H1 (cell line): ENCODE measurements at regions not wholly inside any gene's neighbourhood (a gene's known extent, or its start where the extent isn't known, plus 50 kb on each side); places are given as distances from the start of the nearest gene placed in this dataset.

Source experiments
- CTCF ChIA-PET: fragments of 300-600 bp; sonication (Branson Sonifier 250); formaldehyde crosslinking; loops from one replicate; lab custom pipeline; 2021; ENCODE audit not compliant: partially characterized antibody; lab: Charles Lee
- POLR2A ChIA-PET: fragments of 300-600 bp; sonication (Branson Sonifier 250); formaldehyde crosslinking; loops from one replicate; lab custom pipeline; 2021; ENCODE audit warnings: inconsistent platforms; ENCODE audit not compliant: partially characterized antibody; lab: Charles Lee
- DNase-seq, 2 experiments: peaks; one replicate each; pipeline versions ENCODE4 v3.0.0 to v3.0.0-alpha.2; 2010 to 2022; ENCODE audit warnings: low spot score in 2 of 2, low read depth in 1 of 2, mixed read lengths in 1 of 2
- FAIRE-seq: peaks from 2 replicates; lab custom pipeline; 2011; peaks lifted over from hg19 to GRCh38; lab: Jason Lieb, UNC
- H2AFZ ChIP-seq: 2 replicates; pipeline ENCODE4 v1.8.1; 2012; ENCODE audit warnings: low read length, inconsistent platforms
- H2AK5ac ChIP-seq: 2 replicates; pipeline ENCODE4 v1.6.1; 2013; ENCODE audit warnings: low read depth, low read length
- H2BK120ac ChIP-seq: replicated peaks from 2 replicates; pipeline ENCODE3; 2013; ENCODE audit warnings: low read depth, low read length, inconsistent platforms
- H2BK12ac ChIP-seq: 2 replicates; pipeline ENCODE4 v1.6.1; 2013; ENCODE audit warnings: low read depth, low read length
- H2BK15ac ChIP-seq: 2 replicates; pipeline ENCODE4 v1.6.1; 2013; ENCODE audit warnings: low read length
- H2BK20ac ChIP-seq: 2 replicates; pipeline ENCODE4 v1.6.1; 2013; ENCODE audit warnings: low read length
- H2BK5ac ChIP-seq: 2 replicates; pipeline ENCODE4 v1.6.1; 2013; ENCODE audit warnings: low read depth, low read length
- H3K14ac ChIP-seq: 2 replicates; pipeline ENCODE4 v1.6.1; 2013; ENCODE audit warnings: inconsistent platforms; ENCODE audit not compliant: insufficient read length
- H3K18ac ChIP-seq: 2 replicates; pipeline ENCODE4 v1.6.1; 2013; ENCODE audit warnings: low read length; ENCODE audit errors: extremely low read depth
- H3K23ac ChIP-seq: 2 replicates; pipeline ENCODE4 v1.6.1; 2013; ENCODE audit warnings: inconsistent platforms; ENCODE audit not compliant: insufficient read length
- H3K23me2 ChIP-seq: 2 replicates; pipeline ENCODE4 v1.6.1; 2013; ENCODE audit warnings: low read depth, low read length
- H3K27ac ChIP-seq: 2 replicates; pipeline ENCODE4 v1.6.1; 2011; ENCODE audit warnings: low read depth, low read length, inconsistent platforms
- H3K27me3 ChIP-seq, 4 experiments: replicated peaks in 1 of 4; 1 replicate in 1 of 4; 2 replicates in 3 of 4; pipeline versions ENCODE4 v1.6.1 to v1.8.1; 2011 to 2013; ENCODE audit warnings: low read length in 3 of 4, mild to moderate bottlenecking in 3 of 4, inconsistent platforms in 2 of 4, mixed read lengths in 2 of 4, moderate library complexity in 1 of 4; ENCODE audit not compliant: control insufficient read depth in 3 of 4, insufficient read depth in 3 of 4; ENCODE audit errors: extremely low read depth in 1 of 4
- H3K36me3 ChIP-seq, 4 experiments: 2 replicates each; pipeline versions ENCODE4 v1.6.1 to v1.8.1; 2011 to 2013; ENCODE audit warnings: mild to moderate bottlenecking in 4 of 4, low read length in 3 of 4, moderate library complexity in 2 of 4, control low read depth in 1 of 4, inconsistent platforms in 1 of 4; ENCODE audit not compliant: insufficient read depth in 4 of 4, control insufficient read depth in 2 of 4
- H3K4ac ChIP-seq: replicated peaks from 2 replicates; pipeline ENCODE3; 2013; ENCODE audit warnings: low read length, low read depth, mixed read lengths, inconsistent platforms; ENCODE audit not compliant: insufficient read length
- H3K4me1 ChIP-seq, 4 experiments: replicated peaks in 1 of 4; 1 replicate in 1 of 4; 2 replicates in 3 of 4; pipeline versions ENCODE4 v1.6.1 to v1.8.1; 2011 to 2013; ENCODE audit warnings: low read length in 3 of 4, inconsistent platforms in 2 of 4, mixed read lengths in 1 of 4; ENCODE audit not compliant: insufficient read depth in 4 of 4, control insufficient read depth in 3 of 4
- H3K4me2 ChIP-seq, 2 experiments: 2 replicates each; pipeline versions ENCODE4 v1.6.1 to v1.8.1; 2011 to 2013; ENCODE audit warnings: low read depth in 2 of 2, low read length in 2 of 2, control low read depth in 1 of 2, inconsistent platforms in 1 of 2, mild to moderate bottlenecking in 1 of 2; ENCODE audit not compliant: insufficient read depth in 1 of 2
- H3K4me3 ChIP-seq, 4 experiments: fragments of 200-600, 300-600 bp in 1 of 4; sonication (generic), shearing (Covaris generic), sonication (Bioruptor Twin) in 1 of 4; 2 replicates each; pipeline versions ENCODE4 v1.5.1 to v1.8.1; 2011 to 2016; ENCODE audit warnings: low read length in 4 of 4, low read depth in 3 of 4, control low read depth in 2 of 4, inconsistent platforms in 2 of 4, mild to moderate bottlenecking in 2 of 4, mixed read lengths in 1 of 4, moderate library complexity in 1 of 4; ENCODE audit not compliant: insufficient read depth in 2 of 4; ENCODE audit errors: extremely low read depth in 1 of 4
- H3K56ac ChIP-seq: replicated peaks from 2 replicates; pipeline ENCODE3; 2013; ENCODE audit warnings: low read depth, mild to moderate bottlenecking, mixed read lengths, low read length, inconsistent platforms; ENCODE audit not compliant: insufficient read length
- H3K79me1 ChIP-seq: 2 replicates; pipeline ENCODE4 v1.6.1; 2013; ENCODE audit warnings: low read depth, low read length, control low read depth
- H3K79me2 ChIP-seq, 2 experiments: 2 replicates each; pipeline versions ENCODE4 v1.6.1 to v1.8.1; 2012 to 2013; ENCODE audit warnings: low read length in 2 of 2, mild to moderate bottlenecking in 2 of 2, inconsistent platforms in 1 of 2; ENCODE audit not compliant: insufficient read depth in 2 of 2, control insufficient read depth in 1 of 2
- H3K9ac ChIP-seq, 4 experiments: replicated peaks in 1 of 4; 1 replicate in 1 of 4; 2 replicates in 3 of 4; pipeline versions ENCODE4 v1.6.1 to v1.8.1; 2011 to 2013; ENCODE audit warnings: low read depth in 3 of 4, low read length in 3 of 4, control low read depth in 2 of 4, mild to moderate bottlenecking in 2 of 4, moderate library complexity in 2 of 4, inconsistent platforms in 1 of 4; ENCODE audit errors: extremely low read depth in 1 of 4
- H3K9me3 ChIP-seq, 2 experiments: 2 replicates each; pipeline versions ENCODE4 v1.6.1 to v1.8.1; 2012 to 2013; ENCODE audit warnings: mild to moderate bottlenecking in 2 of 2, moderate library complexity in 2 of 2, control low read depth in 1 of 2, inconsistent platforms in 1 of 2, low read depth in 1 of 2, low read length in 1 of 2, mixed read lengths in 1 of 2; ENCODE audit not compliant: insufficient read depth in 2 of 2
- H4K20me1 ChIP-seq, 2 experiments: replicated peaks in 1 of 2; 2 replicates each; pipeline versions ENCODE3 to v1.8.1; 2011 to 2013; ENCODE audit warnings: inconsistent platforms in 2 of 2, low read length in 2 of 2, mild to moderate bottlenecking in 1 of 2; ENCODE audit not compliant: insufficient read depth in 2 of 2, control insufficient read depth in 1 of 2
- H4K5ac ChIP-seq: 2 replicates; pipeline ENCODE4 v1.6.1; 2013; ENCODE audit warnings: low read length, low read depth, mixed read lengths, inconsistent platforms; ENCODE audit not compliant: insufficient read length
- H4K8ac ChIP-seq: 2 replicates; pipeline ENCODE4 v1.8.0; 2013; ENCODE audit warnings: mild to moderate bottlenecking, moderate library complexity, low read length, inconsistent platforms; ENCODE audit not compliant: insufficient read depth; ENCODE audit errors: extremely low read depth
- H4K91ac ChIP-seq: replicated peaks from 2 replicates; pipeline ENCODE3; 2013; ENCODE audit warnings: low read length, mixed read lengths, inconsistent platforms; ENCODE audit not compliant: insufficient read length
- SP2 ChIP-seq: IDR thresholded peaks from 2 replicates; pipeline ENCODE4 v1.6.1; 2012; ENCODE audit warnings: mild to moderate bottlenecking, low read length, inconsistent platforms
- SUZ12 ChIP-seq: fragments of 200-600 bp; sonication (generic); IDR thresholded peaks from 2 replicates; pipeline ENCODE4 v1.6.1; 2012; ENCODE audit warnings: mild to moderate bottlenecking, inconsistent platforms, low read length, moderate library complexity, mixed read lengths
- TAF7 ChIP-seq: optimal IDR thresholded peaks from 2 replicates; pipeline ENCODE3; 2011; ENCODE audit warnings: low read depth, mild to moderate bottlenecking, inconsistent platforms, low read length, moderate library complexity, borderline replicate concordance
- TEAD4 ChIP-seq: IDR thresholded peaks from 2 replicates; pipeline ENCODE4 v1.6.1; 2012; ENCODE audit warnings: low read depth, low read length, inconsistent platforms, mixed read lengths
- whole genome bisulfite sequencing, 2 experiments: shearing (Covaris generic) in 1 of 2; methylation state at CpG; one replicate each; pipeline versions ENCODE4 v1.1.6 to v1.1.7; 2013 to 2015; ENCODE audit warnings: low lambda C conversion rate in 2 of 2, mixed read lengths in 2 of 2, inconsistent platforms in 1 of 2, low coverage in 1 of 2, missing lambda C conversion rate in 1 of 2; ENCODE audit not compliant: insufficient replicate concordance in 2 of 2, insufficient coverage in 1 of 2, insufficient read length in 1 of 2; ENCODE audit errors: extremely low coverage in 1 of 2, missing lambda C conversion rate in 1 of 2; 5-methylcytosine and 5-hydroxymethylcytosine counted together

DNA sequence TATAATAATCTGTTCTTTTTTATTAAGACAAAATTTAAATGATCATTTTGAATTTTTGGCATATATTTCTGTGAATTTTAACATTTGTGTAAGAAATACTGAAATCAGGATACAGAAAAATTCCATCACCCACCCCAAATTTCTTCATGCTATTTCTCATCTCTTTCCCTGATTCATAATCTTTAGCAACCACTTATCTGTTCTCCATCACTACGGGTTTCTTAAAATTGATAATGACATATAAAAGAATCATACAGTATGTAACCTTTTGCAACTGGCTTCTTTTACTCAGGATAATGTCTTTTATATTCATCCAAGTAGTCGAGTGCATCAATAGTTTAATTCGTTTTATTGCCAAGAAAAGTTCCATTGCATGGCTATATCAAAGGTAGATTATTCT, 1627.0 kb downstream of the PCDH9 start:
- TF ChIP-seq SP2 (no peak), SUZ12 (no peak), TAF7 (no peak), TEAD4 (no peak)
- Histone ChIP-seq H4K5ac (no peak overlapping the region), H2BK5ac (no peak overlapping the region), H2BK20ac (no peak overlapping the region), H2BK120ac (no peak overlapping the region), H4K20me1 (no peaks in the 10 kb centered on the region), H2AK5ac (no peak overlapping the region), H3K79me2 (no peaks in the 10 kb centered on the region), H4K8ac (no peak overlapping the region), H2BK12ac (no peak overlapping the region), H3K4me1 (no peaks in the 10 kb centered on the region), H3K4me2 (no peak overlapping the region), H3K23me2 (no peaks in the 10 kb centered on the region), H3K9me3 (no peaks in the 10 kb centered on the region), H3K27ac (no peak overlapping the region), H3K4ac (no peak overlapping the region), H3K56ac (no peak overlapping the region), H2AFZ (no peak overlapping the region), H3K23ac (no peak overlapping the region), H3K27me3 (no peaks in the 10 kb centered on the region), H3K9ac (no peak overlapping the region), H3K4me3 (no peak overlapping the region), H3K14ac (no peak overlapping the region), H2BK15ac (no peak overlapping the region), H3K36me3 (no peaks in the 10 kb centered on the region), H4K91ac (no peak overlapping the region), H3K18ac (no peak overlapping the region), H3K79me1 (no peaks in the 10 kb centered on the region)
- DNase-seq (no peak), FAIRE-seq (no peak)
- 91% methylated on average over 3 of the region's 3 CpGs; no CpG with 5 or more reads in 1 of the 2 experiments for WGBS, 2 experiments
- CTCF ChIA-PET, result no interaction called here
- POLR2A ChIA-PET, result no interaction called here
